ENCODE measurements at regions not wholly inside any gene's neighbourhood (a gene's known extent, or its start where the extent isn't known, plus 50 kb on each side); places are given as distances from the start of the nearest gene placed in this dataset.
A peak's percentile ranks its signal among the peaks of the same experiment; 100 is the strongest.
"Not testable (repeated sequence)": the region's sequence is repeated elsewhere in the genome, so short reads cannot be mapped to it uniquely, and the experiment has no call there.

DNA sequence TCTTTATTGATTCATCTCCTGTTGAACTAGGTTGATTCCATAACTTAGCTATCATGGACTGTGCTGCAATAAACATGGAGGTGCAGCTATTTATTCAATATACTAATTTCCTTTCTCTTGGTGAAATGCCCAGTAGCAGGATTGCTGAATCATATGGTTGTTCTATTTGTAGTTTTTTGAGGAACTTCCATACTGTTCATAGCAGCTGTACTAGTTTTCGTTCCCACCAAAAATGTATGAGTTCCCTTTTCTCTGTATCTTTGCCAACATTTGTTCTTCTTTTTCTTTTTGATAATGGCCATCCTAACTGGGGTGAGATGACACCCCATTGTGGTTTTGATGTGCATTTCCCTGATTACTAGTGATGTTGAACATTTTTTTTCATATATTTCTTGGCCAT lies 87.2 kb upstream of the NAV2 start:
- peak in 1 of 2 donors; percentile 4 for DNase-seq

DNA sequence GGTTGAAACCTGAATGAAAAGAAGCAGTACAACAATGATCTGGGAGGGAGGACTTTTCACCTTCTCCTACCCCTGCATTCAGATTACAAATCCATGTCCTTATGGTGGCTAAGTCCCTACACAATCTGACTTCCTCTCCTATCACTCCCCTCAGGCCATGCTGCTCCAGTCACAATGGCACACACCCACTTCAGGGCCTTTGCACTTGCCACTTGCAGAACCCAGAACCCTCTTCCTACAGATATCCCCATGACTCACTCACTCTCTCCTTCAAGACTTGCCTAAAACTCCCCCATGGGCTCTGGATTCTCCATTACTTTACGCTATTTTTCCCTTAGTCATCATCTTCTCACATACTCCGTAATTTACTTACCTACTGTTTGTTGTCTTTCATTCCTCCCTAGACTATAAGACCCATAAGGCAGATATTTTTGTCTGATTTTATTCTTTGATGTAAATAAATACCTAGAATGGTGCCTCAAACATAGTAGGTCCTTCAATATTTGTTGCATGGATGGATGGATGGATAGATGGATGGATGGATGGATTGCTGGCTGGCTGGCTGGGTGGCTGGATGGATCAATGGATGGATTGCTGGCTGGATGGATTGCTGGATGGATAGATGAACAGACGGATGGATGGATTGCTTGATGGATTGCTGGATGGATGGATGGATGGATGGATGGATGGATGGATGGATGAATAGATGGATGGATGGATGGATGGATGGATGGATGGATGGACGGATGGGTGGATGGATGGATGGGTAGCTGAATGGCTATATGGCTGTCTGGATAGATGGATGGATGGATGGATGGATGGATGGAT lies 94.7 kb upstream of the NAV2 start:
- no peak for DNase-seq

DNA sequence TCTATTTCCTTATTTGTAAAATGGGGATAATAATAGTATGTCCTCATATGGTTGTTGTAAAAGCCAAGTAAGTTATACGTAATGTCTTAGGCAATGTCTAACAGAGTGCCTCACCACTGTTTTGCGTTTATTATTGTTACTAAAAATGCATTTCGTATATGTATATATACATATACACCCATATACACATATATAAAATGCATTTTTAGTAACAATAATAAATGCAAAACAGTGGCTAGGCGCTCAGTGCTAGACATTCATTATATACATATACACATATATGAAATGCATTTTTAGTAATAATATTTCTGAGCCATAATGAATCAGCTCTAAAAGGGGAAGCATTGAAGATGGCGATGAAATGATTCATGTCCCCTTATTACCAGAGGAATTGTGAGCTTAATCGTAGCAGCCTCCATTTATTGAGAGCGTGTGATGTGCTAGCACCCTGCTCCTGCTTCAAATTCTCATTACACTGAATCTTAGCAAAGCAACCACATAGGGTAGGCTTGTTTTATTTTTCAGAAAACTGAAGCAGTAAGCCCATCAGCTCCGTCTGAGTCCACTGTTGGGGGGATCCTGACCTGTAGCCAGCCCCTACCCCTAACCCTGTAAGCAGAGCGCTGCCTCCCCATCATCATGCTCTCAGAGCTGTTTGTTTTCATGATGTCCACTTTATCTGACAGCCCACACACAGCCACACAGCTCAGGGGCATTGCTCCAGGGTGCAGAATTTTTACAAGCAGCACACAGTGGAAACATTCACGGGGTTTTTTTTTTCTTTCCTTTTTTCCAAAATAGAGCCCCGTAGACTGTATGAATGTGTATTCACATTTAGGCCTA lies 97.1 kb upstream of the NAV2 start:
- DNase-seq = no peak

DNA sequence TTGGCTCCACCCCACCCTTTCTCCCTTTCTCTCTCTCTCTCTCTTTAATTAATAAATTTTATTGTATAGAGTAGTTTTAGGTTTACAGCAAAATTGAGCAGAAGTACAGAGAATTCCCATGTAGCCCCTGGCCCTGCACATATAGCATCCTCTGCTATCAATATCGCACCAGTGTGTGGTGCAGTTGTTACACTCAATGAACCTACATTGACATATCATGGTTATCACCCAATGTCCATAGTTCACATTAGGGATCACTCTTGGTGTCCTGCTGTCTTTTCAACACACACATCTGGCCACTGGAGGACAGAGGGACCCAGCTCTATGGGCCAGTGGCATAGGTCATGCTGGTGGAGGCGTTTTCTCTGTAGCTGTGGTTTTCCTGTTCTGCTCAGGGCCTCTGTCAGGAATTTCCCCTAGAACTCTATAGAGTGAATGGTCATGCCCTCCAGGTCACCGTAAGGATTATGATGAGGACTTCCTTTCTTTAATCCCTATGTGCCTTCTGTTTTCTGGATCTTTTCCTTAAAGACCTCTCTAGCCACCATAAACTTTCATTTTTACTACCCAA lies 98.2 kb upstream of the NAV2 start:
- DNase-seq = no peak

DNA sequence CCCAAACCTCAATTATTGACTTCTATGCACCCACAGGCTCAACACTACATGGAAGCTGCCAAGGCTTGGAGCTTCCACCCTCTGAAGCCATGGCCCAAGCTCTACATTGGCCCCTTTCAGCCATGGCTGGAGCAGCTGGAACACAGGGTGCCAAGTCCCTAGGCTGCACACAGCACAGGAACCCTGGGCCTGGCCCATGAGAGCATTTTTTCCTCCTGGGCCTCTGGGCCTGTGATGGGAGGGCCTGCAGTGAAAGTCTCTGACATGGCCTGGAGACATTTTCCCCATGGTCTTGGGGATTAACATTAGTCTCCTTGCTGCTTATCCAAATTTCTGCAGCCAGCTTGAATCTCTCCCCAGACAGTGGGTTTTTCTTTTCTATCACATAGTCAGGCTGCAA lies 100.6 kb upstream of the NAV2 start:
- DNase-seq = not testable (repeated sequence)

DNA sequence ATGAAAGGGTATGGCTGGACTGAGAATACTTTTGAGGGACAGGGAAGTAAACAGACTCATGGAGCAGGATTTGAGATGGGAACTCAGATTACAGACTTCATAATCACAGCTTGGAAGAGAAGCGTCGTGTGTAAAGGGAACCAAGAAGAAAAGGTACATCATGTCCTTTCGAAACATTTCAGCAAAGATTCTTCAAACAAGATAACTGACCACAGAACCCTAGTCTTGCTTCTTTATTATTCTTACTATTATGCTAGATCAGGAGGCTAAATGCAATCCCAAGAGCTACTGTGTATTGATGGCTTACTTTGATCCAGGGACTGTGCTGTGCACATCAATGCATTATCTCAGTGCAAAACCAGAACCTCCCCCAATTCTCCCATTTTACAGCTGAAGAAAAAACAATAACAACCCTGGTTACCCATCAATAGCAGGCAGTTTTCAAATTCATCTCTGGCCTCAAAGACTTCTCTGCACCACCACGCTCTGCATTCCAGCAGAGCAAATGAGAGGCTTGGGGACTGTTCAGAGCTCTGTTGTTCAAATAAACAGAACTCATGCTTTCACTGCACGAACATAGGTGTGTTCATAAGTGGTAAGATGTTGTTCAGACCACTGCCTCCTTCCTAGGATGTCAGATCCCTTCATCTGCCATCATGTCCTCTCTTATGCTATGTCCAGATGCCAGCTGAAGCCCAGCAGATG lies 104.8 kb upstream of the NAV2 start:
- DNase-seq = no peak

DNA sequence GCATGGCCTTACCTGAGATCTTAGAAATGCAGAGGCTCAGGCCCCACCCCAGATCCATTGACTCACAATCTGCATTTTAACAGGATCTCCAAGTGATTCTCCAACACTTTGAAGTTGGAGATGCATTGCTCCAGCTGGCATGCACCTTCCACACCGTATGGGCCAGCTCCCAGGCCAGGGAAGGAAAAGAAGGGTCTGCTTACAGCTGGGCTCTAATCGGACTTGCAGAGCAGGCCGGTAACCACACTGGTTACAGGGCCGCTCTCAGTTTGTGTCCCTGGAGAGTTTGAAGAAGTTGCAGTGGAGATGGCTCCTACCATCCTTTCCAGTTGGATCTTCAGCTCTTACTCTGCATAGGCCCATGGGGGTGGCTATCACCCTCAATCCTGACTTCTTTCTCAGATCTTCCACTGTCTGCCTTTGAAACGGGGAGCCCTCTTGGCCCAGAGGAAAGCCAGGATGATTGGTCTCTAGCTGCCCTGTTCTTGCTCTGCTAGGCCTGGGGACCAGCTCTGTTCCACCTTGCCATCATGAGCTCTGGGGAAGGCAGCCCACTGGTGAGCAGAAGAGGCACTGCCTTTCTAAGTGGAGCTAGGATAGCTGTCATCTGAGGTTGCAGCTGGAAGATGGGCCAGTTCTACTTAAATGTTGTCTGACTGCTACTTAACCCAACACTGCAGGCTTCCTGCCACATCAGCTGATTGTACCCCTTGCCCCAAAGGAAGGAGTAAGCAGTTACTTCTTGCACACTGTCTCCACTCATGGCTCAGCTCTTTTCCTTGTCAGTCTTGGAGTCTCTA lies 105.6 kb upstream of the NAV2 start:
- DNase-seq = no peak

DNA sequence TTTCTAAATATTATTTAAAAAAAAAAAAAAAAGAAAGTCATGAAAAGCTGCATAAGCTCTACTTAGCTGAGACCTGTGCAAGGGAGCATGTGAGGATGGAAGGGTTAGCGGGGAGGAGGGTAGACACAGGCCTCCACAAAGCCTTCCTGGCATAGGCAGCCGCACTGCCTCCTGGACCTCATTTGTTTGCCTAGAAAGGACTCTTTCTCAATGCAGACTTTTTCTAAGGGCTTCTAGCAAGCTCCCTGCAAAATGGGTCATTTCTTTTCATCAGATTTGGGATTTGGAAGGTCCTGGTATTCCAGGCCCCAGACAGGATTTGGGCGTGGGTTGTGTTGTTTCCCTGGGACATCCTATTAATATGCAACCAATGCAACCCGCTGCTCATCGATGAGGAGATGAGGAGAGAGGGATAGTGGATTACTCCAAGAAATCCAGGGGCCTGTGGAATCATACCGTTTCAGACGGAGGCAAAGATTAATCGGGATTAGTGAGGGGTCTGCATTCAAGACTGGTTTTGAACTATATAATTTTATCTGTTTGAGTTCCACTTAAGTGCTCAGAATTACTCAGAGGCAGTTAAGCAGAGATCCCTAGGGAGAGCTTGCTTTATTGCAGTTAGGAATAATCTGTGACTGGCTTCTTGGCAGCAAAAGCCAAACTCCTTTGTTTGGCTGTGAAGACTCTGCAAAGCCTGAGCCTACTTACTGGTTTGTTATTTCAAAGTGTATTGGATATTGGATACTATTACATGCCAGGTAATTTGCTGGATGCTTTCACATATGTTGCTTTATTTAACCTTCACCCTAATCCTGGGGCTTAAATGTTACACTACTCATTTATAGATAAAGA lies 106.9 kb upstream of the NAV2 start:
- no peak for DNase-seq

DNA sequence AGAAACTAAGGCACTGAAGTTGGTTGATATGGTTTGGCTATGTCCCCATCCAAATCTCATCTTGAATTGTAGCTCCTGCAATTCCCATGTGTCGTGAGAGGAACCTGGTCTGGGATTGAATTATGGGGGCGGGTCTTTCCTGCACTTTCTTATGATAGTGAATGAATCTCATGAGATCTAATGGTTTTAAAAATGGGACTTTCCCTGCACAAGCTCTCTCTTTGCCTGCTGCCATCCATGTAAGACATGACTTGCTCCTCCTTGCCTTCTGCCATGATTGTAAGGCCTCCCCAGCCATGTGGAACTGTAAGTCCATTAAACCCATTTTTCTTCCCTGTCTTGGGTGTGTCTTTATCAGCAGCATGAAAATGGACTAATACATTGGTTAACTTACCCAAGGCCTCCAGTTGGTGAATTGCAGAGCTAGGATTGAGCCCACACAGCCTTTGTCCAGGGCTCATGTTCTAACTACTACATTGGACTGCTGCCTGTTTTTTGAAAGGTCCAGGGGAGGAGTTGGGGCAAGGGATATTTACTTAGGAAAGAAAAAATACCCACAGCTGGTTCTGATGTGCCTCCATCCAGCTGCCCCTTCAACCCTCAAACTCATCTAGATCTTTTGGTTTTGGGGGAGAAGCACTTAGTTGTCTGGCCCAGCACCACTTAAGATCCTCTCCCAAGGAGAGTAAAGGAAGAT lies 107.8 kb upstream of the NAV2 start:
- no peak for DNase-seq

DNA sequence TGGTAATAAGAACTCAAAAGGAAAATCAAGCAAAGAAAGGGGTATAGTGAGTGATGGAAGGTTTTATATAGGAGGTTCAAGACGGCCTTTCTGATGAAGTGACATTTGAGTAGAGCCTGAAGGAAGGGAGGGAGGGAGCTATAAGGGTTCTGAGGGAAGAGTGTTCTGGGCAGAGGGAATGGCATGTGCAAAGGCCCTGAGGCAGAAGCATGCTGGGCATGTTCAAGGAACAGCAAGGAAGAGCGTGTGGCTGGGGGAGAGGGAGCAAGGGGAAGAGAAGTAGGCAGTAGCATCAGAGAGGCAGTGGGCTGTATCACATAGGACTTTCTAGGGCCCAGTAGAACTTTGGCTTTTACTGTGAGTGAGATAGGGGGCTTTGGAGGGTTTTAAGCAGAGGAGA lies 108.9 kb upstream of the NAV2 start:
- no peak for DNase-seq

DNA sequence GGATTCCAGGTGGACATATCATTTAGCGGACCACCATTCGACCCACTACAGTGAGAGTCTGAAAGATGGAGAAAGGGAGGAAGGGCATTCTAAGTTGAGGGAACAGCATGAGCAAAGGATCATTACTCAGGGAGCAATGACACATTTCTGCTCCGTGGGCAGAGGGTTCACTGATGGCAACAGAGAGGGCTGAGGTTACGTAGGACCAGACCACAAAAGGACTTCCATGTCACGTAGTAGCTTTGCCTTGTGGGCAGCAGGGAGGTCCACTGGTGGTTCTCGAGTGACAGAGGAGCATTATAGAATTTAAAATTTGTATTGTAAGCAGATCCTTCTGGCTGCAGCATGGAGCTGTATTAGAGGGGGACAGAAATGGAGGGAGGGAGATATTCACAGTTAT lies 109.7 kb upstream of the NAV2 start:
- DNase-seq = no peak

DNA sequence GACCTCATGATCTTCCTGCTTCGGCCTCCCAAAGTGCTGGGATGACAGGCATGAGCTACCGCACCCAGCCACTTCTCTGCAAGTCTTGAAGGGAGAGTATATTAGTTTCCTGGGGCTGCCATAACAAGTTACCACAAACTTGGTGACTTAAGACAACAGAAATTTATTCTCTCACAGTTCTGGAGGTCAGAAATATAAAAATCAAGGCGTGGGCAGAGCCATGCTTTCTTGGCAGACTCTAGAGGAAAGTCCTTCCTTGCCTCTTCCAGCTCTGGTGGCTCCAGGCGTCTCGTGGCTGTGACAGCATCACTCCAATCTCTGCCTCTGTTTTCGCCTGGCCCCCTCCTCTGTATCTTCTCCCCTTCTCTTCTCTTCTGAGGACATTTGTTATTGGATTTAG lies 110.2 kb upstream of the NAV2 start:
- no peak for DNase-seq

DNA sequence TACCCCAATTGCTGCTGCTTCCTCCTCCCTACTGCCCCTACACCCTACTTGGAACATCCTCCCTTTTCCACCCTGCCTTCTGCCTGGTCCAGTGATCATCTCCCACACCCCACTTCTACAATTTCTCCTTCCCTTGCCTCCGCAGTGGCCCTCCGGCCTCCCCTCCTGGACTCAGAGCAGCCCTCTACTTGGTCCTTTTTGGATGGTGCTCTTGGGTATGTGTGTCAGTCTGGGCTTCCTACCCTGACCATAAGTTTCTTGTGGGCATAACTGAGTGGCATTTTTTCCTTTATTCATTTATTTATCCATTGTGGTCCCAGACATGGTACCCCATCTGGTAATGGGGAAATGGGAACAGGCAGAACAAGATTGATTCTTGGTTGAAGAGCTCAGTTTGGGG lies 111.4 kb upstream of the NAV2 start:
- DNase-seq = no peak

DNA sequence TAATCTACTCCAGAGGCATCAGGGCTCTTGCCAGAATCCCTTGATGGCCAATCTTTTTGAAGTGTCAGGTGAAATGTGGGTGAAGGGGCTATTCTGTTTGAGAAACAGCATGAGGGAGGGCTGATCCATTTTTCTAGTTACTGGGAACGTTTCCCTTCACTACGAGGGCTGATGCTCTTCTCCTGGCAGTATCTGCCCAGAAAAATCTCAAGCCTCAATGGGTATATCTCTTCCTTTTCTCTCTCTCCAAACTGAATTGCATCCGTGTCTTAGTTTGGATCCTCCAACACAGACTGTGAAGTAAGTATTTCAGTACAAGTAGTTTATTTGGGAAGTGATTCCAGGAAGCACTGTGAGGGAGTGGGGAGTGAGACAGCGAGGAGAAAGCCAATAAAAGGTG lies 113.0 kb upstream of the NAV2 start:
- DNase-seq = no peak

DNA sequence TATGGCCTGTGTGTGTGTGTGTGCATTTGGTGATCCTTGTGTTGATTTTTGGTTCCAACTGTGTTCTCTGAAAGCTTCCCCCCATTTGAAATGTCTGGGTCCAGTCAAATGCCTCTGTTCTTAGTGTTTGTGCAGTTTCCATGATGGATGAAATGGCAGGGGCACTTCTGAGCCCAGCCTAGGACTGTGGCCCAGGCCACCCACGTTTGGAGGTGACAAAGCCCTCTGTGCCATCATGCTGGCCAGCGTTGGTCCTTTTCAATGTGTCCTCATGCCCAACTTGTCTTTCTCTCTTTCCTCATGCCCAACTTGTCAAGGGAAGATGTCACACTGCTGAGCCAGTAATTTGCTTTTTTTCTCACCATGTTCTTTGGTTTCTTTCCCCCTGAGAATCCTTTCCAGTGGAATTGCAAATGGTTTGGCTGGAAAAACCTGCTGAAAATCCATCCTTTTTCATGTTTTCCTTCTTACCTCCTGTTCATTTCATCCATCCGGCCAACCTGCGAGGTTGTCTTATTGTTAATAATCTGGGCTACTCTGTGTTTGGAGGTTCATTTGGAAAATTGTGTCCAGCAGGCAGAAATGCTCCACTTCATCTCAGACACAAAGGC lies 113.7 kb upstream of the NAV2 start:
- no peak for DNase-seq

DNA sequence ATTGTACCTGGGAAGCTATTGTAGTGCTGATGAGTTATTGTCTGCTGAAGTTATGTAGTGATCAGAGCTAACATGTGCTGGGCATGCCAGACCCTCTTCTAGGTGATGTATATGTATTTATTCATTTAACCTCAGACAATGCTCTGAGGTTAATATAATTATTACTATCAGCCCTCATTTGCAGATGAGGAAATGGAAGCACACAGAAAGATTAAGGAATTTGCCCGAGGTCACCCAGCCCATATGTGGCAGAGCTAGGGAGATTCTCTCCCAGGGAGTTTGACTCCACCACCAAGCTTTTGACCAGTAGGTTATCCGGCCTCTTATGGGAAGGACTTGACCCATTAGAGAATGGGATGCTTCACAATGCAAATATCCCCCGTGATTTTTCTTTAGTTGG lies 114.2 kb upstream of the NAV2 start:
- DNase-seq = no peak

DNA sequence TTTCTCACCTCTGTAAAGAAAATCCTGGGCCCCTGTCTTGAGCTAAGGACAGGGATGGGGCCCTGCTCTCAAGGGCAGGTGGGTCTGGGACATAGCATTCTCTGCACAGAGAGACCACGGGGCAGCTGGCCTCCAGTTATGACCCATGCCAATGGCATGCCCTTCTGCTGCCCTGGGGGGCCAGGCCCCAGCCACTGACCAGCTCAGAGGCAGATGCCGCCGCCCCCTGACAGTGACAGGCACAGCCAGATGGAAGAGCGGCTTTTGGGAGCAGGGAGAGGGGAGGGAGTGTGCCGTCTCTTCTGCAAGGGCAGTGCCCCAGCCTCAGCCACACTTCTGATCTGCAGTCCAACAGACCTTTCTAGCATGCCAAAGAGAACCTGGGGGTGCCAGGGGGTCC lies 114.8 kb upstream of the NAV2 start:
- no peak for DNase-seq

DNA sequence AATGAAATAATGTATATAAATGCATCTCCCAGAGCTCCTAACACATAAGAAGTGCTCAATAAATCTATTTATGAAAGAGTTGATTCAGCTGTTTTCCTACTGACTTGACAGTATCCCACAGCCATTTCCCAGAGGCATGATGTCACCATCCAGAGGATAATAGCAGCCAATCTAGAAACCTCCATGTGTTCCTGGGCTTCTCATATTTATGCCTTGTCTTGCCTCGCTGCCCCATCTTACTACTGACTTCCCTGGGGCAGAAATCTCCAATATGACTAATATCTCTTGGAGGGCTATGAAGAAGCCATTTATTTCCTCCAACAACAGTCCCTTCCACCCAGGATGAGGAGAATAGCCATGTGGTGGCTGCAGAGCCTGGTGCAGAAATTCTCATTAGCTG lies 115.4 kb upstream of the NAV2 start:
- DNase-seq = no peak

DNA sequence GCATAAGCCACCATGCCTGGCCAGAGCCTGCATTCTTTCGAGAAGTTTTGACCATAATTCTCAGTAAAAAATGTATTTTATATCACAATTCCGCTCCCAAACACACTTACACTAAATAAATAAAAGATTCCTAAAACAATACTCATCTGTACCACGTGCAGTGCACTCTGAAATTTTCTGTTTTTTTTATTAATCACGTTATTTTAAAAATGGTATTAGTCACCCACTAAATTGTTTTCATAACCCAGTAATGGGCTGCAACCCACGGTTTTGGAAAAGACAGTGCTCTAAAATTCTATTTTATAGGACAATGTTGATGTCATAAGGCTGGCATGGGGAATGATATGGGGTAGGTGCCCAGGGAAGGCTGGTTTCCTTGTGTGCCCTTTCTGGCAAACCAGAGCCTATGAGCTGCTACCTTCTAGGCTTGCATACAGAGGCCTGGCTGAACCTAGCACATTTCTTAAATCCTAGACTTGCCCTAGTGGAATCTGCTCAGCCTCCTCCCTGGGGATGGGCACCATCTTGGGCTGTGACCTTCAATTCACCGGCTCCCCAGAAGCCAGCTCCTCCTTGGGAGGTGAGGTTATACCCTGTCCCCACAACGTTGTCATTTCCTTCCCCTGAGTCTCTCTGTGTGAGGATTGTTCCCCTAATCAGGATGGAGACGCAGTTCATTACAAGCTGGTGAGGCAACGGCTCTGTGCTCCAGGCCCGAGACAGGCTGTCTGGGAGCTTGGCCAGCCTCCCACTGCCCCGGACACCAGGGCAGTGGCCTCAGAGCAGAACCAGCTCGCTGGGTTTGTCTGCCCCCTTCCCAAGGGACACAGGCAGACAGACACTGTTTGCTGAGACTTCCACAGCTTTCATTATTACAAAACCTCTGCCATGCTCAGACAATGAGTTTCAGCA lies 116.5 kb upstream of the NAV2 start:
- DNase-seq = no peak
